GM18868 (cell line): ENCODE measurements at regions not wholly inside any gene's neighbourhood (a gene's known extent, or its start where the extent isn't known, plus 50 kb on each side); places are given as distances from the start of the nearest gene placed in this dataset.

Experiments used
- ATAC-seq: cut with Tn5 transposase; IDR thresholded peaks from one replicate; pipeline ENCODE4 v1.9.1; 2021; ENCODE audit warnings: mild to moderate bottlenecking, moderate library complexity; ENCODE audit not compliant: unreplicated experiment

GRCh38 chr2:15074319-15074718 lies 441.8 kb downstream of the LRATD1 start:
- ATAC-seq: no peak

- no peak for ATAC-seq
Measured at GRCh38 chr2:15074751-15075700, 442.5 kb downstream of the LRATD1 start.

GRCh38 chr2:15076668-15077067 lies 444.2 kb downstream of the LRATD1 start:
- ATAC-seq: no peak

GRCh38 chr2:15081356-15081755 lies 448.8 kb downstream of the LRATD1 start:
- no peak for ATAC-seq

- no peak for ATAC-seq
Measured at GRCh38 chr2:15082105-15083058, 449.9 kb downstream of the LRATD1 start.

- no peak for ATAC-seq
Measured at GRCh38 chr2:15084826-15085489, 452.4 kb downstream of the LRATD1 start.

GRCh38 chr2:15092181-15092580 lies 459.7 kb downstream of the LRATD1 start:
- no peak for ATAC-seq

- no peak for ATAC-seq
Measured at GRCh38 chr2:15092691-15093090, 460.2 kb downstream of the LRATD1 start.

GRCh38 chr2:15094161-15094560 lies 461.6 kb downstream of the LRATD1 start:
- no peak for ATAC-seq

GRCh38 chr2:15096873-15097272 lies 464.3 kb downstream of the NBAS start:
- ATAC-seq: no peak

- no peak for ATAC-seq
Measured at GRCh38 chr2:15107137-15107536, 454.0 kb downstream of the NBAS start.

GRCh38 chr2:15111718-15112117 lies 449.4 kb downstream of the NBAS start:
- no peak for ATAC-seq

- no peak for ATAC-seq
Measured at GRCh38 chr2:15112216-15112615, 448.9 kb downstream of the NBAS start.

- ATAC-seq: no peak
Measured at GRCh38 chr2:15115776-15116175, 445.4 kb downstream of the NBAS start.

- no peak for ATAC-seq
Measured at GRCh38 chr2:15116830-15117229, 444.3 kb downstream of the NBAS start.
